Urinary bladder (tissue), 3 donors: ENCODE measurements at regions not wholly inside any gene's neighbourhood (a gene's known extent, or its start where the extent isn't known, plus 50 kb on each side); places are given as distances from the start of the nearest gene placed in this dataset.

Experiments
- DNase-seq: peaks from one replicate; pipeline ENCODE4 v3.0.0-alpha.2; 2015; ENCODE audit errors: extremely low spot score
- H3K27ac ChIP-seq: one replicate; pipeline ENCODE4 v1.5.1; 2013; ENCODE audit warnings: low read depth, mild to moderate bottlenecking, moderate library complexity
- H3K36me3 ChIP-seq: one replicate; pipeline ENCODE4 v1.6.1; 2013; ENCODE audit warnings: mild to moderate bottlenecking, moderate library complexity; ENCODE audit not compliant: insufficient read depth
- H3K4me1 ChIP-seq: one replicate; pipeline ENCODE4 v1.6.1; 2013; ENCODE audit warnings: mild to moderate bottlenecking, moderate library complexity; ENCODE audit not compliant: insufficient read depth
- H3K4me3 ChIP-seq: one replicate; pipeline ENCODE4 v1.5.1; 2013; ENCODE audit warnings: low read depth, low read length
- WGBS: extraction: QIAGEN DNeasy Blood & Tissue Kit; methylation state at CpG from one replicate; pipeline ENCODE4 v1.1.7; 2013; 5-methylcytosine and 5-hydroxymethylcytosine counted together
- donor health status: healthy with polysubstance abuse.
- donor health status: healthy.

- Histone ChIP-seq H3K4me3 (no peak overlapping the region), H3K4me1 (no peaks in the 10 kb centered on the region), H3K27ac (no peak overlapping the region), H3K36me3 (no peaks in the 10 kb centered on the region)
- DNase-seq, result no peak
- WGBS, result 65% methylated on average over 2 of the region's 2 CpGs
Measured at GRCh38 chr7:85711894-85712293, 525.0 kb upstream of the SEMA3D start.

- 91% methylated on average over 2 of the region's 2 CpGs for WGBS
- no peak overlapping the region for H3K27ac ChIP-seq
- no peak overlapping the region for H3K4me3 ChIP-seq
- no peak for DNase-seq
- H3K4me1 ChIP-seq, result no peaks in the 10 kb centered on the region
- H3K36me3 ChIP-seq, result no peaks in the 10 kb centered on the region
Measured at GRCh38 chr7:85710960-85711359, 524.1 kb upstream of the SEMA3D start.

GRCh38 chr7:85708221-85708620 lies 521.4 kb upstream of the SEMA3D start:
- Histone ChIP-seq H3K36me3 (no peaks in the 10 kb centered on the region), H3K27ac (no peak overlapping the region), H3K4me3 (no peak overlapping the region), H3K4me1 (no peaks in the 10 kb centered on the region)
- no peak for DNase-seq
- 93% methylated on average over 1 of the region's 1 CpG for whole genome bisulfite sequencing

GRCh38 chr7:85705076-85705475 lies 518.2 kb upstream of the SEMA3D start:
- H3K4me3 ChIP-seq, result no peak overlapping the region
- H3K27ac ChIP-seq, result no peak overlapping the region
- 93% methylated on average over 2 of the region's 2 CpGs for whole genome bisulfite sequencing
- H3K4me1 ChIP-seq, result no peaks in the 10 kb centered on the region
- DNase-seq, result no peak
- H3K36me3 ChIP-seq, result no peaks in the 10 kb centered on the region

- H3K4me1 ChIP-seq, result no peaks in the 10 kb centered on the region
- no peak overlapping the region for H3K27ac ChIP-seq
- DNase-seq, result no peak
- WGBS, result 45% methylated on average over 2 of the region's 2 CpGs
- H3K36me3 ChIP-seq, result no peaks in the 10 kb centered on the region
- no peak overlapping the region for H3K4me3 ChIP-seq
Measured at GRCh38 chr7:85703251-85704010, 516.6 kb upstream of the SEMA3D start.

- DNase-seq, result no peak
- Histone ChIP-seq H3K36me3 (no peaks in the 10 kb centered on the region), H3K4me1 (no peaks in the 10 kb centered on the region), H3K4me3 (no peak overlapping the region), H3K27ac (no peak overlapping the region)
Measured at GRCh38 chr7:85702348-85702747, 515.5 kb upstream of the SEMA3D start.

GRCh38 chr7:85699482-85699881 lies 512.6 kb upstream of the SEMA3D start:
- Histone ChIP-seq H3K4me3 (no peak overlapping the region), H3K36me3 (no peaks in the 10 kb centered on the region), H3K4me1 (no peaks in the 10 kb centered on the region), H3K27ac (no peak overlapping the region)
- no peak for DNase-seq
- 87% methylated on average over 2 of the region's 2 CpGs for WGBS

- Histone ChIP-seq H3K4me3 (no peak overlapping the region), H3K36me3 (no peaks in the 10 kb centered on the region), H3K4me1 (no peaks in the 10 kb centered on the region), H3K27ac (no peak overlapping the region)
- 28% methylated on average over 1 of the region's 1 CpG for WGBS
- DNase-seq, result no peak
Measured at GRCh38 chr7:85695533-85695932, 508.7 kb upstream of the SEMA3D start.

GRCh38 chr7:85695041-85695440 lies 508.2 kb upstream of the SEMA3D start:
- no peak overlapping the region for H3K4me3 ChIP-seq
- DNase-seq, result no peak
- no peaks in the 10 kb centered on the region for H3K4me1 ChIP-seq
- H3K36me3 ChIP-seq, result no peaks in the 10 kb centered on the region
- no peak overlapping the region for H3K27ac ChIP-seq

- H3K4me3 ChIP-seq, result no peak overlapping the region
- no peaks in the 10 kb centered on the region for H3K4me1 ChIP-seq
- 97% methylated on average over 2 of the region's 2 CpGs for WGBS
- H3K36me3 ChIP-seq, result no peaks in the 10 kb centered on the region
- H3K27ac ChIP-seq, result no peak overlapping the region
- no peak for DNase-seq
Measured at GRCh38 chr7:85693326-85693725, 506.5 kb upstream of the SEMA3D start.

- Histone ChIP-seq H3K4me3 (no peak overlapping the region), H3K27ac (no peak overlapping the region), H3K4me1 (no peaks in the 10 kb centered on the region), H3K36me3 (no peaks in the 10 kb centered on the region)
- WGBS, result 56% methylated on average over 2 of the region's 2 CpGs
- DNase-seq, result no peak
Measured at GRCh38 chr7:85688712-85689111, 501.9 kb upstream of the SEMA3D start.

GRCh38 chr7:85686401-85687181 lies 499.7 kb upstream of the SEMA3D start:
- no peak overlapping the region for H3K4me3 ChIP-seq
- H3K4me1 ChIP-seq, result no peaks in the 10 kb centered on the region
- no peaks in the 10 kb centered on the region for H3K36me3 ChIP-seq
- 92% methylated on average over 7 of the region's 7 CpGs for WGBS
- no peak for DNase-seq
- no peak overlapping the region for H3K27ac ChIP-seq

- no peak overlapping the region for H3K27ac ChIP-seq
- H3K4me3 ChIP-seq, result no peak overlapping the region
- H3K4me1 ChIP-seq, result no peaks in the 10 kb centered on the region
- H3K36me3 ChIP-seq, result no peaks in the 10 kb centered on the region
- DNase-seq, result no peak
Measured at GRCh38 chr7:85685901-85686300, 499.0 kb upstream of the SEMA3D start.

- H3K36me3 ChIP-seq, result no peaks in the 10 kb centered on the region
- DNase-seq, result no peak
- WGBS, result 47% methylated on average over 1 of the region's 1 CpG
- no peak overlapping the region for H3K4me3 ChIP-seq
- H3K27ac ChIP-seq, result no peak overlapping the region
- H3K4me1 ChIP-seq, result no peaks in the 10 kb centered on the region
Measured at GRCh38 chr7:85682833-85683620, 496.2 kb upstream of the SEMA3D start.
